ENCODE measurements at regions not wholly inside any gene's neighbourhood (a gene's known extent, or its start where the extent isn't known, plus 50 kb on each side); places are given as distances from the start of the nearest gene placed in this dataset.
"Not testable (repeated sequence)": the region's sequence is repeated elsewhere in the genome, so short reads cannot be mapped to it uniquely, and the experiment has no call there.

GRCh38 chr10:28993861-28994260 is 295.0 kb upstream of the LYZL1 start:
- no peak overlapping the region for H3K4me3 ChIP-seq (ENCODE audit: low read length, poor library complexity, severe bottlenecking)
- H3K36me3 ChIP-seq (ENCODE audit: insufficient read depth, low read length), result no peaks in the 10 kb centered on the region
- H3F3A ChIP-seq (ENCODE audit: low read depth), result no peaks in the 10 kb centered on the region
- no peaks in the 10 kb centered on the region for H3K4me1 ChIP-seq (ENCODE audit: insufficient read depth, low read length, poor library complexity, severe bottlenecking)
- H3K27me3 ChIP-seq (ENCODE audit: insufficient read depth, low read length, poor library complexity, severe bottlenecking), result no peaks in the 10 kb centered on the region
- no peaks in the 10 kb centered on the region for H4K20me1 ChIP-seq (ENCODE audit: insufficient read depth, low read length, poor library complexity, severe bottlenecking)
- no peak for TF ChIP-seq CTCF (conservative IDR thresholded peaks at IDR 0.05; ENCODE audit: low read length)
- no peak for TF ChIP-seq EZH2phosphoT487 (IDR thresholded peaks at IDR 0.05; ENCODE audit: borderline replicate concordance)
- H3K79me2 ChIP-seq (ENCODE audit: insufficient read depth, low read length), result no peaks in the 10 kb centered on the region
- H3K9ac ChIP-seq (ENCODE audit: low read depth, low read length, poor library complexity, severe bottlenecking), result no peak overlapping the region
- H3K4me2 ChIP-seq (ENCODE audit: low read depth, low read length, poor library complexity, severe bottlenecking), result no peak overlapping the region
- no peaks in the 10 kb centered on the region for H3K9me2 ChIP-seq (replicated peaks; ENCODE audit: low read depth, low read length)
- H2AFZ ChIP-seq (ENCODE audit: low read length), result no peak overlapping the region
- no peaks in the 10 kb centered on the region for H3K9me3 ChIP-seq (ENCODE audit: insufficient read depth, low read depth, low read length)

GRCh38 chr10:28994802-28995201 is 294.1 kb upstream of the LYZL1 start:
- H4K20me1 ChIP-seq (ENCODE audit: insufficient read depth, low read length, poor library complexity, severe bottlenecking); H3K4me1 ChIP-seq (ENCODE audit: insufficient read depth, low read length, poor library complexity, severe bottlenecking); H3K9me3 ChIP-seq (ENCODE audit: insufficient read depth, low read depth, low read length); H3K79me2 ChIP-seq (ENCODE audit: insufficient read depth, low read length); H3K9ac ChIP-seq (ENCODE audit: low read depth, low read length, poor library complexity, severe bottlenecking); H3K4me3 ChIP-seq (ENCODE audit: low read length, poor library complexity, severe bottlenecking); H3F3A ChIP-seq (ENCODE audit: low read depth); H3K4me2 ChIP-seq (ENCODE audit: low read depth, low read length, poor library complexity, severe bottlenecking); H2AFZ ChIP-seq (ENCODE audit: low read length); H3K36me3 ChIP-seq (ENCODE audit: insufficient read depth, low read length); H3K9me2 ChIP-seq (replicated peaks; ENCODE audit: low read depth, low read length); H3K27me3 ChIP-seq (ENCODE audit: insufficient read depth, low read length, poor library complexity, severe bottlenecking): not testable (repeated sequence)

GRCh38 chr10:28995497-28995896 is 293.4 kb upstream of the LYZL1 start:
- Histone ChIP-seq H3K79me2 (ENCODE audit: insufficient read depth, low read length) (no peaks in the 10 kb centered on the region), H3K9ac (ENCODE audit: low read depth, low read length, poor library complexity, severe bottlenecking) (no peak overlapping the region), H3F3A (ENCODE audit: low read depth) (no peaks in the 10 kb centered on the region), H3K36me3 (ENCODE audit: insufficient read depth, low read length) (no peaks in the 10 kb centered on the region), H3K9me3 (ENCODE audit: insufficient read depth, low read depth, low read length) (no peaks in the 10 kb centered on the region), H3K4me1 (ENCODE audit: insufficient read depth, low read length, poor library complexity, severe bottlenecking) (no peaks in the 10 kb centered on the region), H3K27me3 (ENCODE audit: insufficient read depth, low read length, poor library complexity, severe bottlenecking) (no peaks in the 10 kb centered on the region), H4K20me1 (ENCODE audit: insufficient read depth, low read length, poor library complexity, severe bottlenecking) (no peaks in the 10 kb centered on the region), H3K4me2 (ENCODE audit: low read depth, low read length, poor library complexity, severe bottlenecking) (no peak overlapping the region), H3K9me2 (replicated peaks; ENCODE audit: low read depth, low read length) (no peaks in the 10 kb centered on the region), H3K4me3 (ENCODE audit: low read length, poor library complexity, severe bottlenecking) (no peak overlapping the region), H2AFZ (ENCODE audit: low read length) (no peak overlapping the region)
- TF ChIP-seq EZH2phosphoT487 (IDR thresholded peaks at IDR 0.05; ENCODE audit: borderline replicate concordance) (no peak), CTCF (conservative IDR thresholded peaks at IDR 0.05; ENCODE audit: low read length) (no peak)

GRCh38 chr10:28996345-28996744 is 292.5 kb upstream of the LYZL1 start:
- Histone ChIP-seq H3F3A (ENCODE audit: low read depth) (no peaks in the 10 kb centered on the region), H3K4me3 (ENCODE audit: low read length, poor library complexity, severe bottlenecking) (no peak overlapping the region)
- TF ChIP-seq CTCF (conservative IDR thresholded peaks at IDR 0.05; ENCODE audit: low read length) (no peak), EZH2phosphoT487 (IDR thresholded peaks at IDR 0.05; ENCODE audit: borderline replicate concordance) (no peak)

More at GRCh38 chr10:28996345-28996744, 292.5 kb upstream of the LYZL1 start:
- no peak overlapping the region for H3K4me2 ChIP-seq (ENCODE audit: low read depth, low read length, poor library complexity, severe bottlenecking)
- no peak overlapping the region for H2AFZ ChIP-seq (ENCODE audit: low read length)
- H3K79me2 ChIP-seq (ENCODE audit: insufficient read depth, low read length), result no peaks in the 10 kb centered on the region
- no peaks in the 10 kb centered on the region for H3K4me1 ChIP-seq (ENCODE audit: insufficient read depth, low read length, poor library complexity, severe bottlenecking)
- no peaks in the 10 kb centered on the region for H3K9me3 ChIP-seq (ENCODE audit: insufficient read depth, low read depth, low read length)
- H4K20me1 ChIP-seq (ENCODE audit: insufficient read depth, low read length, poor library complexity, severe bottlenecking), result no peaks in the 10 kb centered on the region
- no peak overlapping the region for H3K9ac ChIP-seq (ENCODE audit: low read depth, low read length, poor library complexity, severe bottlenecking)
- H3K9me2 ChIP-seq (replicated peaks; ENCODE audit: low read depth, low read length), result no peaks in the 10 kb centered on the region
- no peaks in the 10 kb centered on the region for H3K27me3 ChIP-seq (ENCODE audit: insufficient read depth, low read length, poor library complexity, severe bottlenecking)
- H3K36me3 ChIP-seq (ENCODE audit: insufficient read depth, low read length), result no peaks in the 10 kb centered on the region

Data from Loucy (cell line).